Sigmoid colon (tissue), 6 donors: ENCODE measurements at regions not wholly inside any gene's neighbourhood (a gene's known extent, or its start where the extent isn't known, plus 50 kb on each side); places are given as distances from the start of the nearest gene placed in this dataset.

Experiments used
- DNase-seq: peaks from one replicate; pipeline ENCODE4 v3.0.0-alpha.2; 2019
- H3K27ac ChIP-seq, 4 donors: fragments of 200-600 bp; sonication (generic); one replicate each; pipeline ENCODE4 v1.5.1; 2016 to 2019; ENCODE audit warnings: mild to moderate bottlenecking in 1 of 4
- H3K27me3 ChIP-seq, 3 donors: fragments of 200-600 bp; sonication (generic); one replicate each; pipeline ENCODE4 v1.5.1; 2019; ENCODE audit warnings: mild to moderate bottlenecking in 1 of 3
- H3K36me3 ChIP-seq, 4 donors: fragments of 200-600 bp; sonication (generic); one replicate each; pipeline ENCODE4 v1.5.1; 2016 to 2019
- H3K4me1 ChIP-seq, 4 donors: fragments of 200-600 bp; sonication (generic); one replicate each; pipeline ENCODE4 v1.5.1; 2017 to 2019
- H3K4me3 ChIP-seq, 4 donors: fragments of 200-600 bp; sonication (generic); one replicate each; pipeline ENCODE4 v1.5.1; 2017 to 2019; ENCODE audit warnings: mild to moderate bottlenecking in 2 of 4, moderate library complexity in 1 of 4
- H3K9me3 ChIP-seq, 4 donors: fragments of 200-600 bp in 3 of 4; sonication (generic) in 3 of 4; one replicate each; pipeline versions ENCODE4 v1.5.1 to v1.6.1; 2013 to 2019
- CTCF ChIP-seq, 4 experiments: fragments of 450-650 bp in 3 of 4; fragments of 200-600 bp in 1 of 4; IDR thresholded peaks; one replicate each; pipeline ENCODE4 v1.5.1; 2016 to 2019; ENCODE audit warnings: antibody characterized with exemption in 4 of 4, mild to moderate bottlenecking in 3 of 4, moderate library complexity in 2 of 4
- EP300 ChIP-seq, 4 donors: sonication (generic); formaldehyde crosslinking; IDR thresholded peaks; one replicate each; pipeline ENCODE4 v1.6.1; 2017; ENCODE audit warnings: antibody characterized with exemption in 4 of 4
- POLR2A ChIP-seq, 2 donors: fragments of 450-650 bp; IDR thresholded peaks; one replicate each; pipeline ENCODE4 v1.6.1; 2016; ENCODE audit warnings: antibody characterized with exemption in 2 of 2, mild to moderate bottlenecking in 2 of 2, moderate library complexity in 2 of 2
- POLR2AphosphoS5 ChIP-seq, 4 donors: sonication (generic); formaldehyde crosslinking; IDR thresholded peaks; one replicate each; pipeline ENCODE4 v1.6.1; 2017; ENCODE audit warnings: antibody characterized with exemption in 4 of 4
- WGBS, 2 donors: extraction: QIAGEN DNeasy Blood & Tissue Kit; methylation state at CpG; one replicate each; pipeline ENCODE4 v1.1.7; 2013; 5-methylcytosine and 5-hydroxymethylcytosine counted together
- intact Hi-C: fragments of 100-400 bp; cut with DNase I; formaldehyde crosslinking; loops from one replicate; pipeline ENCODE4 v1.15.1; 2023
- donor health status: healthy with polysubstance abuse.
- donor health status: healthy.

GRCh38 chr14:50003213-50004021 is 110.5 kb downstream of the ARF6 start:
- Histone ChIP-seq H3K27me3 (no peaks in the 10 kb centered on the region), H3K9me3 (no peaks in the 10 kb centered on the region), H3K4me3 (peak overlapping the region; percentile 29 to 63 (median 54)), H3K36me3 (no peaks in the 10 kb centered on the region), H3K4me1 (peaks cover 0 to 52% (median 46%) of the 10 kb centered on the region in 4 donors), H3K27ac (peak overlapping the region; percentile 78 to 86 (median 82))
- intact Hi-C loops = loop anchor here (5.0 kb wide), 1 partner anchor 151 kb away; the partner anchor contains the start of gene NEMF
- no peak for TF ChIP-seq EP300 (IDR thresholded peaks at IDR 0.05)
- TF ChIP-seq POLR2A (IDR thresholded peaks at IDR 0.05) = peak in 1 of 2 donors; percentile 31
- TF ChIP-seq POLR2AphosphoS5 (IDR thresholded peaks at IDR 0.05) = peak in 1 of 4 donors; percentile 44
- DNase-seq = peak; percentile 86
- 1 to 3% methylated on average over 54 of the region's 54 CpGs for WGBS, 2 donors

- Histone ChIP-seq H3K9me3 (no peaks in the 10 kb centered on the region), H3K4me3 (no peak overlapping the region), H3K4me1 (peaks cover 0 to 39% (median 25%) of the 10 kb centered on the region in 4 donors), H3K27me3 (no peaks in the 10 kb centered on the region), H3K36me3 (no peaks in the 10 kb centered on the region), H3K27ac (no peak overlapping the region)
- no peak for TF ChIP-seq CTCF (IDR thresholded peaks at IDR 0.05)
- no peak for TF ChIP-seq POLR2A (IDR thresholded peaks at IDR 0.05)
- TF ChIP-seq EP300 (IDR thresholded peaks at IDR 0.05) = no peak
- no peak for TF ChIP-seq POLR2AphosphoS5 (IDR thresholded peaks at IDR 0.05)
- WGBS, 2 donors = 92 to 96% methylated on average over 4 of the region's 4 CpGs
- intact Hi-C loops = no loop called here
- no peak for DNase-seq
Observed at GRCh38 chr14:50006141-50006540, 110.2 kb downstream of the VCPKMT start.

- Histone ChIP-seq H3K9me3 (no peaks in the 10 kb centered on the region), H3K4me1 (peaks cover 0 to 28% (median 14%) of the 10 kb centered on the region in 4 donors), H3K27me3 (no peaks in the 10 kb centered on the region), H3K4me3 (no peak overlapping the region), H3K36me3 (no peaks in the 10 kb centered on the region), H3K27ac (no peak overlapping the region)
- TF ChIP-seq CTCF (IDR thresholded peaks at IDR 0.05) (no peak), POLR2AphosphoS5 (IDR thresholded peaks at IDR 0.05) (no peak), EP300 (IDR thresholded peaks at IDR 0.05) (no peak), POLR2A (IDR thresholded peaks at IDR 0.05) (no peak)
- intact Hi-C loops = no loop called here
- 15 to 63% methylated on average over 9 of the region's 9 CpGs for WGBS, 2 donors
- DNase-seq = no peak
Observed at GRCh38 chr14:50007123-50007903, 109.1 kb downstream of the VCPKMT start.

- whole genome bisulfite sequencing, 2 donors = 31 to 43% methylated on average over 2 of the region's 2 CpGs
- Histone ChIP-seq H3K4me1 (peaks cover 0 to 15% (median 5%) of the 10 kb centered on the region in 4 donors), H3K27me3 (no peaks in the 10 kb centered on the region), H3K4me3 (no peak overlapping the region), H3K9me3 (no peaks in the 10 kb centered on the region), H3K36me3 (no peaks in the 10 kb centered on the region), H3K27ac (no peak overlapping the region)
- no peak for TF ChIP-seq POLR2AphosphoS5 (IDR thresholded peaks at IDR 0.05)
- no peak for TF ChIP-seq POLR2A (IDR thresholded peaks at IDR 0.05)
- TF ChIP-seq EP300 (IDR thresholded peaks at IDR 0.05) = no peak
- no peak for TF ChIP-seq CTCF (IDR thresholded peaks at IDR 0.05)
- DNase-seq = no peak
- intact Hi-C loops = no loop called here
Observed at GRCh38 chr14:50008562-50008961, 107.8 kb downstream of the VCPKMT start.

GRCh38 chr14:50008974-50009373 is 107.4 kb downstream of the VCPKMT start:
- TF ChIP-seq EP300 (IDR thresholded peaks at IDR 0.05) (no peak), POLR2A (IDR thresholded peaks at IDR 0.05) (no peak), CTCF (IDR thresholded peaks at IDR 0.05) (no peak), POLR2AphosphoS5 (IDR thresholded peaks at IDR 0.05) (no peak)
- Histone ChIP-seq H3K4me3 (no peak overlapping the region), H3K27me3 (no peaks in the 10 kb centered on the region), H3K9me3 (no peaks in the 10 kb centered on the region), H3K4me1 (peaks cover 0 to 11% (median 3%) of the 10 kb centered on the region in 4 donors), H3K27ac (no peak overlapping the region), H3K36me3 (no peaks in the 10 kb centered on the region)
- intact Hi-C loops = no loop called here
- DNase-seq = peak; percentile 21
- WGBS, 2 donors = 90 to 91% methylated on average over 8 of the region's 8 CpGs
